ENCODE measurements at regions not wholly inside any gene's neighbourhood (a gene's known extent, or its start where the extent isn't known, plus 50 kb on each side); places are given as distances from the start of the nearest gene placed in this dataset.
A peak's percentile ranks its signal among the peaks of the same experiment; 100 is the strongest.

- Histone ChIP-seq H3K27ac (ENCODE audit: low read depth, low read length) (no peak overlapping the region), H3K4me3 (ENCODE audit: low read length) (no peak overlapping the region), H3K9ac (ENCODE audit: extremely low read depth, low read length, poor library complexity, severe bottlenecking) (no peak overlapping the region), H3K36me3 (ENCODE audit: control insufficient read depth, insufficient read depth, low read length) (no peaks in the 10 kb centered on the region), H3K27me3 (ENCODE audit: control insufficient read depth, insufficient read depth, low read length, poor library complexity, severe bottlenecking) (no peaks in the 10 kb centered on the region), H3K4me1 (ENCODE audit: control insufficient read depth, insufficient read depth, low read length) (peaks cover 10% of the 10 kb centered on the region), H3K9me3 (ENCODE audit: control insufficient read depth, low read length) (peaks cover 4% of the 10 kb centered on the region)
- WGBS, 2 experiments (ENCODE audit: insufficient coverage in 1 of 2, insufficient read length in 1 of 2) = 79 to 82% methylated on average over 6 of the region's 6 CpGs
- Mint-ChIP-seq H3K27me3 (ENCODE audit: insufficient read depth) (no peaks in the 10 kb centered on the region), H3K4me3 (no peak overlapping the region), H3K9me3 (no peaks in the 10 kb centered on the region), H3K4me1 (peaks cover 14% of the 10 kb centered on the region), H3K27ac (peak overlapping the region; percentile 17), H3K36me3 (ENCODE audit: low read depth) (no peaks in the 10 kb centered on the region)
- no peak for TF ChIP-seq CTCF (conservative IDR thresholded peaks at IDR 0.05)
- DNase-seq = no peak
These were observed 78.8 kb upstream of the ARHGAP28 start for GRCh38 chr18:6650747-6651146.

GRCh38 chr18:6652098-6652497, 77.4 kb upstream of the ARHGAP28 start:
- H3K27ac ChIP-seq (ENCODE audit: low read depth, low read length) = no peak overlapping the region
- TF ChIP-seq CTCF (conservative IDR thresholded peaks at IDR 0.05) = no peak
- H3K36me3 ChIP-seq (ENCODE audit: control insufficient read depth, insufficient read depth, low read length) = no peaks in the 10 kb centered on the region
- H3K27me3 Mint-ChIP-seq (ENCODE audit: insufficient read depth) = no peaks in the 10 kb centered on the region
- peaks cover 3% of the 10 kb centered on the region for H3K4me1 ChIP-seq (ENCODE audit: control insufficient read depth, insufficient read depth, low read length)
- H3K4me3 Mint-ChIP-seq = no peak overlapping the region
- H3K27ac Mint-ChIP-seq = no peak overlapping the region
- no peaks in the 10 kb centered on the region for H3K9me3 Mint-ChIP-seq
- peaks cover 5% of the 10 kb centered on the region for H3K4me1 Mint-ChIP-seq
- H3K36me3 Mint-ChIP-seq (ENCODE audit: low read depth) = no peaks in the 10 kb centered on the region
- H3K27me3 ChIP-seq (ENCODE audit: control insufficient read depth, insufficient read depth, low read length, poor library complexity, severe bottlenecking) = no peaks in the 10 kb centered on the region
- H3K9me3 ChIP-seq (ENCODE audit: control insufficient read depth, low read length) = peaks cover 8% of the 10 kb centered on the region
- no peak overlapping the region for H3K4me3 ChIP-seq (ENCODE audit: low read length)
- no peak overlapping the region for H3K9ac ChIP-seq (ENCODE audit: extremely low read depth, low read length, poor library complexity, severe bottlenecking)
- no peak for DNase-seq

- Histone ChIP-seq H3K9me3 (ENCODE audit: control insufficient read depth, low read length) (peaks cover 4% of the 10 kb centered on the region), H3K4me1 (ENCODE audit: control insufficient read depth, insufficient read depth, low read length) (no peaks in the 10 kb centered on the region), H3K9ac (ENCODE audit: extremely low read depth, low read length, poor library complexity, severe bottlenecking) (no peak overlapping the region), H3K36me3 (ENCODE audit: control insufficient read depth, insufficient read depth, low read length) (no peaks in the 10 kb centered on the region), H3K27me3 (ENCODE audit: control insufficient read depth, insufficient read depth, low read length, poor library complexity, severe bottlenecking) (no peaks in the 10 kb centered on the region), H3K4me3 (ENCODE audit: low read length) (no peak overlapping the region), H3K27ac (ENCODE audit: low read depth, low read length) (no peak overlapping the region)
- H3K4me3 Mint-ChIP-seq = no peak overlapping the region
- no peak overlapping the region for H3K27ac Mint-ChIP-seq
- H3K36me3 Mint-ChIP-seq (ENCODE audit: low read depth) = no peaks in the 10 kb centered on the region
- no peaks in the 10 kb centered on the region for H3K27me3 Mint-ChIP-seq (ENCODE audit: insufficient read depth)
- H3K9me3 Mint-ChIP-seq = no peaks in the 10 kb centered on the region
- no peak for TF ChIP-seq CTCF (conservative IDR thresholded peaks at IDR 0.05)
- WGBS, 2 experiments (ENCODE audit: insufficient coverage in 1 of 2, insufficient read length in 1 of 2) = 80 to 89% methylated on average over 2 of the region's 2 CpGs
- DNase-seq = no peak
- peaks cover 11% of the 10 kb centered on the region for H3K4me1 Mint-ChIP-seq
These were observed 75.6 kb upstream of the ARHGAP28 start for GRCh38 chr18:6653880-6654279.
